CD4-positive, CD25-positive, alpha-beta regulatory T cell (primary cell): ENCODE measurements at regions not wholly inside any gene's neighbourhood (a gene's known extent, or its start where the extent isn't known, plus 50 kb on each side); places are given as distances from the start of the nearest gene placed in this dataset.
A peak's percentile ranks its signal among the peaks of the same experiment; 100 is the strongest.

Experiments used
- ATAC-seq, 2 donors: fragments of 150-1000 bp; cut with Tn5 transposase; one replicate each; pipeline ENCODE4 v1.10.0; 2021; ENCODE audit warnings: low read depth in 2 of 2, moderate number of reproducible peaks in 2 of 2, moderate library complexity in 1 of 2
- DNase-seq, 3 donors: peaks; one replicate each; pipeline versions ENCODE4 v3.0.0 to v3.0.0-alpha.2; 2012 to 2022; ENCODE audit warnings: mixed read lengths in 1 of 3
- H3K27ac ChIP-seq: one replicate; pipeline ENCODE4 v1.7.0; 2013; ENCODE audit warnings: mild to moderate bottlenecking, low read length; ENCODE audit not compliant: insufficient read depth, poor library complexity, severe bottlenecking
- H3K27me3 ChIP-seq: one replicate; pipeline ENCODE4 v1.7.0; 2013; ENCODE audit warnings: low read length; ENCODE audit not compliant: control insufficient read depth, insufficient read depth
- H3K36me3 ChIP-seq: one replicate; pipeline ENCODE4 v1.7.0; 2013; ENCODE audit warnings: mild to moderate bottlenecking, low read length, moderate library complexity; ENCODE audit not compliant: control insufficient read depth, insufficient read depth
- H3K4me1 ChIP-seq: 2 replicates; pipeline ENCODE4 v1.7.0; 2013; ENCODE audit warnings: mild to moderate bottlenecking, low read length; ENCODE audit not compliant: insufficient read depth, control insufficient read depth, poor library complexity, severe bottlenecking
- H3K4me3 ChIP-seq: one replicate; pipeline ENCODE4 v1.7.0; 2013; ENCODE audit warnings: low read depth, mild to moderate bottlenecking, low read length, moderate library complexity
- H3K9me3 ChIP-seq, 2 experiments: 1 replicate in 1 of 2; 2 replicates in 1 of 2; pipeline ENCODE4 v1.7.0; 2013; ENCODE audit warnings: low read length in 2 of 2, mild to moderate bottlenecking in 1 of 2, moderate library complexity in 1 of 2; ENCODE audit not compliant: control insufficient read depth in 2 of 2
- H3K27ac Mint-ChIP-seq, 3 donors: one replicate each; pipeline ENCODE4 v1.8.0; 2020 to 2022; ENCODE audit warnings: mild to moderate bottlenecking in 3 of 3, mixed read lengths in 3 of 3, moderate library complexity in 2 of 3
- H3K27me3 Mint-ChIP-seq: one replicate; pipeline ENCODE4 v1.8.0; 2022; ENCODE audit warnings: mild to moderate bottlenecking, mixed read lengths
- H3K36me3 Mint-ChIP-seq: one replicate; pipeline ENCODE4 v1.8.0; 2020; ENCODE audit warnings: mixed read lengths
- H3K4me1 Mint-ChIP-seq, 4 donors: one replicate each; pipeline ENCODE4 v1.8.0; 2020 to 2022; ENCODE audit warnings: mixed read lengths in 4 of 4, mild to moderate bottlenecking in 1 of 4
- H3K4me3 Mint-ChIP-seq, 4 donors: one replicate each; pipeline ENCODE4 v1.8.0; 2020 to 2022; ENCODE audit warnings: mild to moderate bottlenecking in 4 of 4, mixed read lengths in 4 of 4, moderate library complexity in 3 of 4
- H3K9me3 Mint-ChIP-seq, 7 donors: one replicate each; pipeline ENCODE4 v1.8.0; 2020 to 2022; ENCODE audit warnings: mixed read lengths in 7 of 7, mild to moderate bottlenecking in 3 of 7, moderate library complexity in 2 of 7

DNA sequence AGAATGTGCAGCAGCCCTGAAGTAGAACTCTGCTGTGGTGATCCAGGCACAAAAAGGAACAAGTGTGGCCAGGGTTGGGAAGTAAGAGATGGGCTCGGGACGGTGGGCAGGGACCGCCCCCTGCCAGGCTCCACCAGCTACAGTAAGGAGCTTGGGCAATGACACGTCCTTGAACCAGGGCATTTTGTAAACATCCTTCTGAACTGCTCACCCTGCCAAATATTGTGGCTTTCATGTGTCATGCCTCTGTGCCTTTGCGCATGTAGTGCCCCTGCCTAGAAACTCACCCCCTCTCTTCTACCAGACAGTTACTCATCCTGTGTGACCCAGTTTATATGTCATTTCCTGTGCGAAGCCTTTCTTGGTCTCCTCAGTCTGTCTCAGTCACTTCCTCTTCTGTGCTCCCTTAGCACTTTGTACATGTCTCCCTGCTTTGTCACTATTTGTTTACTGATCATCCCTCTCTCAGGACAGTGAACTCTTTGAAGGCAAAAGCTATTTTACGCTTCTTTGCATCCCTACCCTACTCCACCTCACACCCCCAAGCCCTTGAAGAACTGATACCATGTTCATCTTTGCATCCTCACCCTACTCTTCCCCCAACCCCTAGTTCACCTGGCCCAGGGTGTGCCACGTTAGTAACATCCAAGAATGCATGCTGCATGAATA is 108.9 kb upstream of the PLEKHG7 start:
- Histone ChIP-seq H3K27ac (peak overlapping the region; percentile 89), H3K36me3 (no peaks in the 10 kb centered on the region), H3K4me3 (peak overlapping the region; percentile 47), H3K9me3 (no peaks in the 10 kb centered on the region), H3K27me3 (no peaks in the 10 kb centered on the region), H3K4me1 (peaks cover 32% of the 10 kb centered on the region)
- Mint-ChIP-seq H3K27ac (peak overlapping the region; percentile 96 to 99 (median 99)), H3K36me3 (no peaks in the 10 kb centered on the region), H3K4me1 (peaks cover 10 to 45% (median 33%) of the 10 kb centered on the region in 4 donors), H3K4me3 (peak overlapping the region; percentile 11 to 79 (median 54)), H3K27me3 (no peaks in the 10 kb centered on the region), H3K9me3 (peaks cover 0 to 10% (median 2%) of the 10 kb centered on the region in 7 donors)
- DNase-seq (peak; percentile 79 to 94 (median 89)), ATAC-seq (peak; percentile 96 to 97)

GRCh38 chr12:92585115-92585727 is 117.6 kb upstream of the PLEKHG7 start:
- Histone ChIP-seq H3K36me3 (no peaks in the 10 kb centered on the region), H3K9me3 (no peaks in the 10 kb centered on the region), H3K27me3 (no peaks in the 10 kb centered on the region), H3K4me1 (no peaks in the 10 kb centered on the region), H3K4me3 (no peak overlapping the region), H3K27ac (no peak overlapping the region)
- Mint-ChIP-seq H3K27ac (no peak overlapping the region), H3K4me1 (peaks cover 0 to 7% (median 1%) of the 10 kb centered on the region in 4 donors), H3K9me3 (peaks cover 0 to 4% (median 0%) of the 10 kb centered on the region in 7 donors), H3K36me3 (no peaks in the 10 kb centered on the region), H3K4me3 (no peak overlapping the region), H3K27me3 (no peaks in the 10 kb centered on the region)
- no peak for ATAC-seq
- no peak for DNase-seq

GRCh38 chr12:92583910-92584309 is 118.9 kb upstream of the PLEKHG7 start:
- Mint-ChIP-seq H3K4me3 (no peak overlapping the region), H3K27me3 (no peaks in the 10 kb centered on the region), H3K9me3 (peaks cover 0 to 4% (median 0%) of the 10 kb centered on the region in 7 donors), H3K4me1 (peaks cover 0 to 7% (median 0%) of the 10 kb centered on the region in 4 donors), H3K27ac (no peak overlapping the region), H3K36me3 (no peaks in the 10 kb centered on the region)
- H3K27ac ChIP-seq, result no peak overlapping the region
- ATAC-seq (no peak), DNase-seq (no peak)
- no peaks in the 10 kb centered on the region for H3K4me1 ChIP-seq
- no peak overlapping the region for H3K4me3 ChIP-seq
- H3K9me3 ChIP-seq, result no peaks in the 10 kb centered on the region
- H3K27me3 ChIP-seq, result no peaks in the 10 kb centered on the region
- H3K36me3 ChIP-seq, result no peaks in the 10 kb centered on the region

- Mint-ChIP-seq H3K4me3 (no peak overlapping the region), H3K27ac (no peak overlapping the region), H3K9me3 (peaks cover 0 to 4% (median 0%) of the 10 kb centered on the region in 7 donors), H3K27me3 (no peaks in the 10 kb centered on the region), H3K4me1 (peaks cover 0 to 7% (median 0%) of the 10 kb centered on the region in 4 donors), H3K36me3 (no peaks in the 10 kb centered on the region)
- Histone ChIP-seq H3K27me3 (no peaks in the 10 kb centered on the region), H3K4me1 (no peaks in the 10 kb centered on the region), H3K36me3 (no peaks in the 10 kb centered on the region), H3K27ac (no peak overlapping the region), H3K9me3 (no peaks in the 10 kb centered on the region), H3K4me3 (no peak overlapping the region)
- ATAC-seq (no peak), DNase-seq (no peak)
These were observed 119.9 kb upstream of the PLEKHG7 start for GRCh38 chr12:92582893-92583292.

DNA sequence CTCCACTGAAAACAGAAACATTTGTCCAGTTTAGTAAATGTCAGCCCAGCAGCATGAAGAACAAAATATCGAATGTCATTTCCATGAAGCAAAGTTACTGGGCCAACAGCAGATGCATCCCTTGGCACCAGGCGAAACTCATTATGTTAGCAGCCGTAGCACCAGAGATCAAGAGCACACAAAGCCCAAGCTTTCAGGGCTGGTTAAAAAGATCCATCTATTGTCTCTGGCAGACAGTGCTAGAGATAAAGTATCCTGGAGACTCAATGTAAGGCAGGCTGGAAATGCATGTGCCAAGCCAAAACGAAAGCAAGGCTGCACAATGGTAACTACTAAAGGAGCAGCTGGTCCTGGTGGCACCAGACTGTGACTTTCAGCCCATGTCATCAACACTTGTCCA is 120.3 kb upstream of the PLEKHG7 start:
- no peaks in the 10 kb centered on the region for H3K27me3 Mint-ChIP-seq
- ATAC-seq (no peak), DNase-seq (no peak)
- H3K9me3 Mint-ChIP-seq, result peaks cover 0 to 4% (median 0%) of the 10 kb centered on the region in 7 donors
- Histone ChIP-seq H3K36me3 (no peaks in the 10 kb centered on the region), H3K4me3 (no peak overlapping the region), H3K4me1 (no peaks in the 10 kb centered on the region), H3K27ac (no peak overlapping the region), H3K27me3 (no peaks in the 10 kb centered on the region), H3K9me3 (no peaks in the 10 kb centered on the region)
- H3K27ac Mint-ChIP-seq, result no peak overlapping the region
- H3K36me3 Mint-ChIP-seq, result no peaks in the 10 kb centered on the region
- peaks cover 0 to 7% (median 0%) of the 10 kb centered on the region in 4 donors for H3K4me1 Mint-ChIP-seq
- H3K4me3 Mint-ChIP-seq, result no peak overlapping the region

DNA sequence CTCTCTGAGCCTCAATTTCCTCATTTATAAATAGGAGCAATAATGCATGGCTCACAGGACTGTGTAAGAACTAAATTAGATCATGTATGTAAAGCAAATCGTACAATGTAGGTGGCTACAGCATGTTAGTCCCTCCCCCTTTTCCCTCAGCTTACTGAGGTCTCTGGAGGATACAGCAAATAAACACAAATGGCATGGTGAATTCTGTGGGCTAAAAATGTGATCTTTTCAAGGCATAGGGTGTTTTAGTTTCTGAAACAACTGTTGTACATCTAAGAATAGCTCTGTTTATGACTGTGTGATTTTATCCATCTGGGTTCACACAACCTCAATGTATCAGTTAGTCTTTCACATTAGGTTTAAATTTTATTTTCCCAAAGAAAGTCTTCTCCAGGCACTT is 121.2 kb upstream of the PLEKHG7 start:
- Histone ChIP-seq H3K27ac (no peak overlapping the region), H3K4me3 (no peak overlapping the region), H3K4me1 (no peaks in the 10 kb centered on the region), H3K9me3 (no peaks in the 10 kb centered on the region), H3K27me3 (no peaks in the 10 kb centered on the region), H3K36me3 (no peaks in the 10 kb centered on the region)
- Mint-ChIP-seq H3K36me3 (no peaks in the 10 kb centered on the region), H3K27ac (peak overlapping the region in 1 of 3 donors; percentile 48), H3K4me3 (no peak overlapping the region), H3K9me3 (peaks cover 0 to 4% (median 0%) of the 10 kb centered on the region in 7 donors), H3K4me1 (peaks cover 0 to 7% (median 0%) of the 10 kb centered on the region in 4 donors), H3K27me3 (no peaks in the 10 kb centered on the region)
- ATAC-seq (no peak), DNase-seq (no peak)

DNA sequence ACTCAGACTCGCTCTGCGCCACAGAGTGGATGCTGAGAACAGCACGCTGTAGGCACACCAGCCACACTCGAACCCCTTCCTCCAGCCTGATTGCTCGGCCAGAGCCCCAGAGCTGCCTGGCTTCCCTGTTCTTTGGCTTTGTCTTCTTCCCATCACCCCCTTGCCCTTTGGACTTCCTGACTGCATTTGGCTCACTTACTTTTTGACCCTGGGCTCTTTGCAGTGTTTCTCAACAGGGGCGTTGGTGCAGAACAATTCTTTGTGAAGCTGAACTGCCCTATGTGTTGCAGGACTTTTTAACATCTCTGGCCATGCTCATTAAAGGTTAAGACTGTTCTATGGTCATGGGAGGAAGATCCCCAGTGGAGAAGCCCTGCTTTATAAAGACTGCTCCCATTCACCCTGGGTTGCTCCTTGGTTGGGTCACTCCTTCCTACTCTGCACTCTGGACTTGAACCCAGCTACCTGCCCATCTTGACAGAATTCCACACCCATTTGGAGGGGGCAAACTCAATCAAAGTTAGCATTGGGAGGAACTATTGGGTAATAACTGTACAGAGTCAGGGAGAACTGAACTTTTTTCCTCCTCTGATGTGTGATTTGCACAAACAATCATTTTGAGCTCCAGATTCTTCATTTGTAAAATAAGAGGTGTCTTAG is 127.7 kb upstream of the PLEKHG7 start:
- Histone ChIP-seq H3K4me3 (no peak overlapping the region), H3K27ac (no peak overlapping the region), H3K9me3 (no peaks in the 10 kb centered on the region), H3K36me3 (no peaks in the 10 kb centered on the region), H3K4me1 (peaks cover 3% of the 10 kb centered on the region), H3K27me3 (no peaks in the 10 kb centered on the region)
- H3K36me3 Mint-ChIP-seq, result peaks cover 3% of the 10 kb centered on the region
- DNase-seq (no peak), ATAC-seq (no peak)
- peaks cover 0 to 5% (median 1%) of the 10 kb centered on the region in 4 donors for H3K4me1 Mint-ChIP-seq
- H3K27me3 Mint-ChIP-seq, result no peaks in the 10 kb centered on the region
- no peaks in the 10 kb centered on the region for H3K9me3 Mint-ChIP-seq
- H3K4me3 Mint-ChIP-seq, result no peak overlapping the region
- H3K27ac Mint-ChIP-seq, result peak overlapping the region in 2 of 3 donors; percentile 22 to 49
